ENCODE measurements at regions not wholly inside any gene's neighbourhood (a gene's known extent, or its start where the extent isn't known, plus 50 kb on each side); places are given as distances from the start of the nearest gene placed in this dataset.

- TF ChIP-seq, protein P1, sequence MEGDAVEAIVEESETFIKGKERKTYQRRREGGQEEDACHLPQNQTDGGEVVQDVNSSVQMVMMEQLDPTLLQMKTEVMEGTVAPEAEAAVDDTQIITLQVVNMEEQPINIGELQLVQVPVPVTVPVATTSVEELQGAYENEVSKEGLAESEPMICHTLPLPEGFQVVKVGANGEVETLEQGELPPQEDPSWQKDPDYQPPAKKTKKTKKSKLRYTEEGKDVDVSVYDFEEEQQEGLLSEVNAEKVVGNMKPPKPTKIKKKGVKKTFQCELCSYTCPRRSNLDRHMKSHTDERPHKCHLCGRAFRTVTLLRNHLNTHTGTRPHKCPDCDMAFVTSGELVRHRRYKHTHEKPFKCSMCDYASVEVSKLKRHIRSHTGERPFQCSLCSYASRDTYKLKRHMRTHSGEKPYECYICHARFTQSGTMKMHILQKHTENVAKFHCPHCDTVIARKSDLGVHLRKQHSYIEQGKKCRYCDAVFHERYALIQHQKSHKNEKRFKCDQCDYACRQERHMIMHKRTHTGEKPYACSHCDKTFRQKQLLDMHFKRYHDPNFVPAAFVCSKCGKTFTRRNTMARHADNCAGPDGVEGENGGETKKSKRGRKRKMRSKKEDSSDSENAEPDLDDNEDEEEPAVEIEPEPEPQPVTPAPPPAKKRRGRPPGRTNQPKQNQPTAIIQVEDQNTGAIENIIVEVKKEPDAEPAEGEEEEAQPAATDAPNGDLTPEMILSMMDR (IDR thresholded peaks at IDR 0.05), result no peak
- TF ChIP-seq POLR2A (IDR thresholded peaks at IDR 0.05), result no peak
Measured at GRCh38 chr5:168008555-168008954, 282.9 kb upstream of the WWC1 start.

All from thyroid gland (tissue), 4 donors.